Upper lobe of left lung (tissue), 6 donors: ENCODE measurements at regions not wholly inside any gene's neighbourhood (a gene's known extent, or its start where the extent isn't known, plus 50 kb on each side); places are given as distances from the start of the nearest gene placed in this dataset.

Experiments used
- ATAC-seq, 2 donors: fragments of 200-7000 bp; cut with Tn5 transposase; one replicate each; pipeline ENCODE4 v1.9.1; 2022; ENCODE audit warnings: mild to moderate bottlenecking in 2 of 2, moderate library complexity in 2 of 2; ENCODE audit not compliant: low FRiP score in 2 of 2
- DNase-seq, 2 donors: peaks; one replicate each; pipeline ENCODE4 v3.0.0-alpha.2; 2019 to 2020
- H3K27ac ChIP-seq, 4 donors: fragments of 200-600 bp; sonication (generic); one replicate each; pipeline ENCODE4 v1.5.1; 2016 to 2019
- H3K27me3 ChIP-seq, 4 donors: fragments of 200-600 bp; sonication (generic); one replicate each; pipeline ENCODE4 v1.5.1; 2017 to 2019
- H3K36me3 ChIP-seq, 4 donors: fragments of 200-600 bp; sonication (generic); one replicate each; pipeline ENCODE4 v1.5.1; 2016 to 2019
- H3K4me1 ChIP-seq, 4 donors: fragments of 200-600 bp; sonication (generic); one replicate each; pipeline ENCODE4 v1.5.1; 2018 to 2019
- H3K4me3 ChIP-seq, 4 donors: fragments of 200-600 bp; sonication (generic); one replicate each; pipeline ENCODE4 v1.5.1; 2017 to 2019; ENCODE audit warnings: mild to moderate bottlenecking in 2 of 4, moderate library complexity in 1 of 4
- H3K9me3 ChIP-seq, 4 donors: fragments of 200-600 bp; sonication (generic); one replicate each; pipeline ENCODE4 v1.5.1; 2018 to 2019
- CTCF ChIP-seq, 6 experiments: fragments of 450-650 bp in 4 of 6; fragments of 200-600 bp in 2 of 6; sonication (generic) in 2 of 6; IDR thresholded peaks; one replicate each; pipeline ENCODE4 v1.5.1; 2016 to 2019; ENCODE audit warnings: antibody characterized with exemption in 6 of 6
- EP300 ChIP-seq, 4 donors: sonication (generic); formaldehyde crosslinking; IDR thresholded peaks; one replicate each; pipeline ENCODE4 v1.5.1; 2017; ENCODE audit warnings: antibody characterized with exemption in 4 of 4, control low read depth in 2 of 4
- POLR2A ChIP-seq, 4 donors: fragments of 450-650 bp; IDR thresholded peaks; one replicate each; pipeline ENCODE4 v1.5.1; 2016 to 2017; ENCODE audit warnings: antibody characterized with exemption in 4 of 4, mild to moderate bottlenecking in 2 of 4
- POLR2AphosphoS5 ChIP-seq, 2 donors: sonication (generic); formaldehyde crosslinking; IDR thresholded peaks; one replicate each; pipeline ENCODE4 v1.5.1; 2017; ENCODE audit warnings: antibody characterized with exemption in 2 of 2
- WGBS, 2 donors: methylation state at CpG; one replicate each; pipeline ENCODE4 v1.1.5; 2017 to 2018; 5-methylcytosine and 5-hydroxymethylcytosine counted together
- donor health status: DM: no; HTN: no; CAD: no; lungs with moderate emphysema.
- donor health status: DM: no; HTN: yes; CAD: no; lungs with severe emphysema.

- Histone ChIP-seq H3K36me3 (no peaks in the 10 kb centered on the region), H3K4me3 (no peak overlapping the region), H3K27me3 (no peaks in the 10 kb centered on the region), H3K27ac (no peak overlapping the region), H3K9me3 (no peaks in the 10 kb centered on the region), H3K4me1 (peaks cover 3 to 13% (median 7%) of the 10 kb centered on the region in 4 donors)
- DNase-seq (no peak), ATAC-seq (no peak)
- TF ChIP-seq POLR2A (IDR thresholded peaks at IDR 0.05) (no peak), POLR2AphosphoS5 (IDR thresholded peaks at IDR 0.05) (no peak), EP300 (IDR thresholded peaks at IDR 0.05) (no peak), CTCF (IDR thresholded peaks at IDR 0.05) (no peak)
- 64 to 66% methylated on average over 3 of the region's 3 CpGs for WGBS, 2 donors
Observed at GRCh38 chr6:139706912-139707311, 332.5 kb upstream of the CITED2 start.

- H3K4me3 ChIP-seq = no peak overlapping the region
- ATAC-seq (no peak), DNase-seq (no peak)
- 97% methylated on average over 3 of the region's 3 CpGs for WGBS, 2 donors
- H3K36me3 ChIP-seq = no peaks in the 10 kb centered on the region
- peaks cover 3 to 13% (median 7%) of the 10 kb centered on the region in 4 donors for H3K4me1 ChIP-seq
- TF ChIP-seq POLR2AphosphoS5 (IDR thresholded peaks at IDR 0.05) (no peak), EP300 (IDR thresholded peaks at IDR 0.05) (no peak), POLR2A (IDR thresholded peaks at IDR 0.05) (no peak), CTCF (IDR thresholded peaks at IDR 0.05) (no peak)
- no peaks in the 10 kb centered on the region for H3K9me3 ChIP-seq
- H3K27ac ChIP-seq = no peak overlapping the region
- H3K27me3 ChIP-seq = no peaks in the 10 kb centered on the region
Observed at GRCh38 chr6:139705284-139705683, 330.8 kb upstream of the CITED2 start.

GRCh38 chr6:139703780-139704179, 329.3 kb upstream of the CITED2 start:
- Histone ChIP-seq H3K36me3 (no peaks in the 10 kb centered on the region), H3K27me3 (no peaks in the 10 kb centered on the region), H3K4me1 (peaks cover 7 to 13% (median 12%) of the 10 kb centered on the region in 4 donors), H3K4me3 (no peak overlapping the region), H3K9me3 (no peaks in the 10 kb centered on the region), H3K27ac (no peak overlapping the region)
- ATAC-seq (no peak), DNase-seq (no peak)
- WGBS, 2 donors = 86 to 95% methylated on average over 1 of the region's 1 CpG
- no peak for TF ChIP-seq POLR2A (IDR thresholded peaks at IDR 0.05)
- no peak for TF ChIP-seq EP300 (IDR thresholded peaks at IDR 0.05)
- no peak for TF ChIP-seq CTCF (IDR thresholded peaks at IDR 0.05)
- TF ChIP-seq POLR2AphosphoS5 (IDR thresholded peaks at IDR 0.05) = no peak

GRCh38 chr6:139702706-139703105, 328.3 kb upstream of the CITED2 start:
- no peak overlapping the region for H3K27ac ChIP-seq
- TF ChIP-seq POLR2A (IDR thresholded peaks at IDR 0.05) (no peak), CTCF (IDR thresholded peaks at IDR 0.05) (no peak), POLR2AphosphoS5 (IDR thresholded peaks at IDR 0.05) (no peak), EP300 (IDR thresholded peaks at IDR 0.05) (no peak)
- ATAC-seq (no peak), DNase-seq (no peak)
- H3K9me3 ChIP-seq = no peaks in the 10 kb centered on the region
- H3K36me3 ChIP-seq = no peaks in the 10 kb centered on the region
- H3K4me1 ChIP-seq = peaks cover 4 to 12% (median 8%) of the 10 kb centered on the region in 4 donors
- H3K27me3 ChIP-seq = no peaks in the 10 kb centered on the region
- no peak overlapping the region for H3K4me3 ChIP-seq

GRCh38 chr6:139701695-139702094, 327.2 kb upstream of the CITED2 start:
- H3K4me1 ChIP-seq = peaks cover 4 to 12% (median 8%) of the 10 kb centered on the region in 4 donors
- no peaks in the 10 kb centered on the region for H3K27me3 ChIP-seq
- no peak for TF ChIP-seq POLR2A (IDR thresholded peaks at IDR 0.05)
- no peak for TF ChIP-seq CTCF (IDR thresholded peaks at IDR 0.05)
- no peak for TF ChIP-seq EP300 (IDR thresholded peaks at IDR 0.05)
- TF ChIP-seq POLR2AphosphoS5 (IDR thresholded peaks at IDR 0.05) = no peak
- no peaks in the 10 kb centered on the region for H3K9me3 ChIP-seq
- no peak overlapping the region for H3K27ac ChIP-seq
- 83 to 98% methylated on average over 3 to 4 of the region's 4 CpGs for WGBS, 2 donors
- no peak overlapping the region for H3K4me3 ChIP-seq
- no peak for DNase-seq
- no peak for ATAC-seq
- no peaks in the 10 kb centered on the region for H3K36me3 ChIP-seq
